22Rv1 (cell line): ENCODE measurements at regions not wholly inside any gene's neighbourhood (a gene's known extent, or its start where the extent isn't known, plus 50 kb on each side); places are given as distances from the start of the nearest gene placed in this dataset.

Source experiments
- CTCF ChIP-seq: fragments of 450-650 bp; IDR thresholded peaks from 2 replicates; pipeline ENCODE4 v1.5.1; 2017; ENCODE audit warnings: mild to moderate bottlenecking
- ZFX ChIP-seq: fragments of 450-650 bp; IDR thresholded peaks from 2 replicates; pipeline ENCODE4 v1.6.1; 2017; ENCODE audit warnings: antibody characterized with exemption, borderline replicate concordance

DNA sequence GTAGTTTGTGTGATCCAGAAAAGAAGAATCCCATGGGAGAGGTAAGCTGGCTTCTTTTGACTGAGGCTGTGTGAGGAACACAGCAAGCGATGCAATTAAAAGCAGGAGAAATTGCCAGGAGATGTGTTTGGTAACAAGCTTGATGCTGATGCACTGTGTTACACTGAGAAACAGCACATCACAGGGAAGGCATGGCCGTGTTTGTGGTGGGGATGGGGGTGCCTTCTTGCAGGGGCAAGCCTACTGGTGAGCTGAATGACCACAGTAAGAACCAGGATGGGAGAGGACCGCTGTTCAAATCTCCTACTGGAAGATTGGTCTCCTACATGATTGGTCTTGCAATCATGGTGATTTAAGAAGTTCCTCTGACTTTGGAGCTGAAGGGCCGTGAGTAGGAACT lies 477.7 kb upstream of the HS6ST1 start:
- TF ChIP-seq CTCF (no peak), ZFX (no peak)
